Endodermal cell (in vitro differentiated cells): ENCODE measurements at regions not wholly inside any gene's neighbourhood (a gene's known extent, or its start where the extent isn't known, plus 50 kb on each side); places are given as distances from the start of the nearest gene placed in this dataset.

ENCODE experiments used
- DNase-seq: peaks from one replicate; pipeline ENCODE4 v3.0.0-alpha.2; 2017
- H3K27ac ChIP-seq: 2 replicates; pipeline ENCODE4 v1.5.1; 2013; ENCODE audit warnings: mild to moderate bottlenecking, low read depth, low read length, moderate library complexity
- H3K27me3 ChIP-seq: 2 replicates; pipeline ENCODE4 v1.6.1; 2013; ENCODE audit warnings: mild to moderate bottlenecking, low read length, moderate library complexity; ENCODE audit not compliant: insufficient read depth, control insufficient read depth, poor library complexity, severe bottlenecking
- H3K36me3 ChIP-seq: 2 replicates; pipeline ENCODE4 v1.7.0; 2013; ENCODE audit warnings: mild to moderate bottlenecking, low read length, moderate library complexity; ENCODE audit not compliant: control insufficient read depth, insufficient read depth
- H3K4me1 ChIP-seq: one replicate; pipeline ENCODE4 v1.7.0; 2013; ENCODE audit warnings: low read length; ENCODE audit not compliant: control insufficient read depth, insufficient read depth
- H3K4me3 ChIP-seq: 2 replicates; pipeline ENCODE4 v1.5.1; 2013; ENCODE audit warnings: mild to moderate bottlenecking, low read length, moderate library complexity
- H3K9ac ChIP-seq: 2 replicates; pipeline ENCODE4 v1.6.1; 2013; ENCODE audit warnings: mild to moderate bottlenecking, low read length, moderate library complexity; ENCODE audit not compliant: poor library complexity, severe bottlenecking; ENCODE audit errors: extremely low read depth
- H3K9me3 ChIP-seq: 2 replicates; pipeline ENCODE4 v1.6.1; 2013; ENCODE audit warnings: mild to moderate bottlenecking, low read length, moderate library complexity; ENCODE audit not compliant: control insufficient read depth
- H3K27ac Mint-ChIP-seq: 2 replicates; pipeline ENCODE4 v1.8.0; 2020; ENCODE audit warnings: mixed read lengths
- H3K27me3 Mint-ChIP-seq: 2 replicates; pipeline ENCODE4 v1.8.0; 2021; ENCODE audit warnings: mild to moderate bottlenecking, mixed read lengths; ENCODE audit not compliant: insufficient read depth
- H3K36me3 Mint-ChIP-seq: 2 replicates; pipeline ENCODE4 v1.8.0; 2020; ENCODE audit warnings: low read depth, mixed read lengths
- H3K4me1 Mint-ChIP-seq: 2 replicates; pipeline ENCODE4 v1.8.0; 2020; ENCODE audit warnings: mixed read lengths
- H3K4me3 Mint-ChIP-seq: 2 replicates; pipeline ENCODE4 v1.8.0; 2020; ENCODE audit warnings: mild to moderate bottlenecking, moderate library complexity, mixed read lengths
- H3K9me3 Mint-ChIP-seq: 2 replicates; pipeline ENCODE4 v1.8.0; 2020; ENCODE audit warnings: mild to moderate bottlenecking, mixed read lengths
- CTCF ChIP-seq: fragments of 200-600 bp; sonication (generic); conservative IDR thresholded peaks from 2 replicates; pipeline ENCODE4 v1.5.0; 2021; ENCODE audit warnings: antibody characterized with exemption, mild to moderate bottlenecking
- WGBS, 2 experiments: methylation state at CpG; one replicate each; pipeline versions ENCODE4 v1.1.5 to v1.1.7; 2013; ENCODE audit warnings: missing lambda C conversion rate in 2 of 2, mixed read lengths in 1 of 2; ENCODE audit not compliant: insufficient coverage in 1 of 2, insufficient read length in 1 of 2; 5-methylcytosine and 5-hydroxymethylcytosine counted together

GRCh38 chr10:44843484-44843883 is 67.7 kb upstream of the TMEM72 start:
- Histone ChIP-seq H3K4me3 (no peak overlapping the region), H3K27me3 (no peaks in the 10 kb centered on the region), H3K9me3 (no peaks in the 10 kb centered on the region), H3K36me3 (no peaks in the 10 kb centered on the region), H3K27ac (no peak overlapping the region), H3K9ac (no peak overlapping the region), H3K4me1 (peaks cover 5% of the 10 kb centered on the region)
- no peak overlapping the region for H3K27ac Mint-ChIP-seq
- H3K4me1 Mint-ChIP-seq, result peaks cover 17% of the 10 kb centered on the region
- WGBS, 2 experiments, result 89 to 90% methylated on average over 2 of the region's 2 CpGs
- DNase-seq, result no peak
- H3K36me3 Mint-ChIP-seq, result no peaks in the 10 kb centered on the region
- H3K4me3 Mint-ChIP-seq, result no peak overlapping the region
- peaks cover 8% of the 10 kb centered on the region for H3K27me3 Mint-ChIP-seq
- no peaks in the 10 kb centered on the region for H3K9me3 Mint-ChIP-seq
- TF ChIP-seq CTCF, result no peak

GRCh38 chr10:44845361-44846175 is 65.6 kb upstream of the TMEM72 start:
- H3K27me3 ChIP-seq, result no peaks in the 10 kb centered on the region
- H3K9ac ChIP-seq, result no peak overlapping the region
- no peak overlapping the region for H3K4me3 ChIP-seq
- H3K27me3 Mint-ChIP-seq, result peaks cover 10% of the 10 kb centered on the region
- peaks cover 5% of the 10 kb centered on the region for H3K4me1 ChIP-seq
- H3K36me3 ChIP-seq, result no peaks in the 10 kb centered on the region
- DNase-seq, result no peak
- H3K27ac Mint-ChIP-seq, result no peak overlapping the region
- no peak for TF ChIP-seq CTCF
- H3K9me3 ChIP-seq, result no peaks in the 10 kb centered on the region
- WGBS, 2 experiments, result 81 to 83% methylated on average over 3 to 6 of the region's 6 CpGs
- H3K9me3 Mint-ChIP-seq, result no peaks in the 10 kb centered on the region
- no peaks in the 10 kb centered on the region for H3K36me3 Mint-ChIP-seq
- H3K4me1 Mint-ChIP-seq, result peaks cover 13% of the 10 kb centered on the region
- H3K4me3 Mint-ChIP-seq, result no peak overlapping the region
- H3K27ac ChIP-seq, result no peak overlapping the region

GRCh38 chr10:44847110-44847509 is 64.0 kb upstream of the TMEM72 start:
- Histone ChIP-seq H3K9me3 (no peaks in the 10 kb centered on the region), H3K4me3 (no peak overlapping the region), H3K36me3 (no peaks in the 10 kb centered on the region), H3K27me3 (no peaks in the 10 kb centered on the region), H3K9ac (no peak overlapping the region), H3K4me1 (peaks cover 8% of the 10 kb centered on the region), H3K27ac (no peak overlapping the region)
- 91 to 92% methylated on average over 2 to 3 of the region's 3 CpGs for WGBS, 2 experiments
- no peak for DNase-seq
- Mint-ChIP-seq H3K4me1 (peaks cover 13% of the 10 kb centered on the region), H3K4me3 (no peak overlapping the region), H3K27ac (no peak overlapping the region), H3K36me3 (no peaks in the 10 kb centered on the region), H3K27me3 (peaks cover 10% of the 10 kb centered on the region), H3K9me3 (no peaks in the 10 kb centered on the region)
- TF ChIP-seq CTCF, result no peak
